ENCODE measurements at regions not wholly inside any gene's neighbourhood (a gene's known extent, or its start where the extent isn't known, plus 50 kb on each side); places are given as distances from the start of the nearest gene placed in this dataset.
"Not testable (repeated sequence)": the region's sequence is repeated elsewhere in the genome, so short reads cannot be mapped to it uniquely, and the experiment has no call there.

- Histone ChIP-seq H3K4me1 (ENCODE audit: insufficient read depth, insufficient read length) (no peaks in the 10 kb centered on the region), H3K9ac (ENCODE audit: insufficient read length, low read depth) (no peak overlapping the region), H3K9me3 (ENCODE audit: insufficient read depth, low read length) (peaks cover 12% of the 10 kb centered on the region; the same call in 1 of the 2 replicates), H3K27me3 (ENCODE audit: insufficient read depth, insufficient read length) (no peaks in the 10 kb centered on the region), H3K4me3 (ENCODE audit: insufficient read length, low read depth) (no peak overlapping the region), H3K36me3 (ENCODE audit: insufficient read depth, insufficient read length, low read length) (no peaks in the 10 kb centered on the region)
- no peak for DNase-seq (ENCODE audit: low read depth, low spot score)
- TF ChIP-seq SUZ12 (IDR thresholded peaks at IDR 0.05; ENCODE audit: extremely low read depth, insufficient read depth, insufficient read length) (no peak), ZNF274 (IDR thresholded peaks at IDR 0.05; ENCODE audit: low read depth, low read length) (no peak), YY1 (IDR thresholded peaks at IDR 0.05; ENCODE audit: insufficient read depth, insufficient read length) (no peak)
Measured at GRCh38 chr17:54324813-54325212, 502.1 kb downstream of the KIF2B start.

DNA sequence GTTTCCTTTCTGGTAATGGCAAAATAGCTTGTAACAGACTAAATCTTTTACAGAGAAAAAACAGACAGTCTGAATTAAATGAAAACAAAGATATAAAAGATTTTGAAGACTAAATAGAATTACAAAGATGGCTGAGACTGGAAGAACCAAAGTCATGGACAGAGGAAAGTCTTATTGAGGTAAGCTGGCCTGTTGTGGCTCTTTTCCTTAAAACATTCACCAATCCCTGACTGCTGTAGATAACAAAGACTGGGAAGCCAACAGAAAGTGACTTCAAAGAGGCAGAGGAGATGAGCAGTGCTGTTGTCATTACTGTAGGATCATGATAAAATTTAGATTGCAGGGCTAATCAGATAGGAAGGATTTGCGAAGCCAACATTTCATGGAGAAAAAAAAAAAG lies 517.0 kb downstream of the KIF2B start:
- DNase-seq (ENCODE audit: low read depth, low spot score), result no peak
- Histone ChIP-seq H3K4me1 (ENCODE audit: insufficient read depth, insufficient read length) (no peaks in the 10 kb centered on the region), H3K4me3 (ENCODE audit: insufficient read length, low read depth) (no peak overlapping the region), H3K36me3 (ENCODE audit: insufficient read depth, insufficient read length, low read length) (no peaks in the 10 kb centered on the region), H3K9me3 (ENCODE audit: insufficient read depth, low read length) (no peaks in the 10 kb centered on the region), H3K9ac (ENCODE audit: insufficient read length, low read depth) (no peak overlapping the region), H3K27me3 (ENCODE audit: insufficient read depth, insufficient read length) (no peaks in the 10 kb centered on the region)
- TF ChIP-seq SUZ12 (IDR thresholded peaks at IDR 0.05; ENCODE audit: extremely low read depth, insufficient read depth, insufficient read length), result no peak
- no peak for TF ChIP-seq YY1 (IDR thresholded peaks at IDR 0.05; ENCODE audit: insufficient read depth, insufficient read length)
- TF ChIP-seq ZNF274 (IDR thresholded peaks at IDR 0.05; ENCODE audit: low read depth, low read length), result no peak

DNA sequence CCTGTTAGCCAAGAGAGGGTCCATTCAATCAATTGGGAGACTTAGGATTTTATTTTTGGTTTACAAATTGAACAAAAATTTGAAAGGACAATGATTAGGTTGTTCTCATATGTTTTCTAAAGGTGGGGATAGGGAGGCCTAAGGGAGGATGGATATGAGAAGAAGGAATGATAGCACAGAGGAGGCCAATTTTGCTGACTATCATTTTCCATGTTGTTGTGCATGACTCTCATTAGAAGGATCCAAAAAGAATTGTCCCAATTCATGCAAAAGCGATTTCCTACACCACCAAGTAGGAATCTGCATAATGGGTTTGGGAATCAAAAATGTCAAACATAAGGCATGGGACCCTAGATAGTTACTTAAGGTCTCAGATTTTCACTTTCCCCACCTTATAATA lies 524.8 kb downstream of the KIF2B start:
- H3K27me3 ChIP-seq (ENCODE audit: insufficient read depth, insufficient read length), result no peaks in the 10 kb centered on the region
- no peak for TF ChIP-seq SUZ12 (IDR thresholded peaks at IDR 0.05; ENCODE audit: extremely low read depth, insufficient read depth, insufficient read length)
- TF ChIP-seq ZNF274 (IDR thresholded peaks at IDR 0.05; ENCODE audit: low read depth, low read length), result no peak
- H3K9ac ChIP-seq (ENCODE audit: insufficient read length, low read depth), result no peak overlapping the region
- no peak for DNase-seq (ENCODE audit: low read depth, low spot score)
- H3K4me1 ChIP-seq (ENCODE audit: insufficient read depth, insufficient read length), result no peaks in the 10 kb centered on the region
- H3K36me3 ChIP-seq (ENCODE audit: insufficient read depth, insufficient read length, low read length), result no peaks in the 10 kb centered on the region
- no peak overlapping the region for H3K4me3 ChIP-seq (ENCODE audit: insufficient read length, low read depth)
- H3K9me3 ChIP-seq (ENCODE audit: insufficient read depth, low read length), result peaks cover 21% of the 10 kb centered on the region; the same call in 1 of the 2 replicates

DNA sequence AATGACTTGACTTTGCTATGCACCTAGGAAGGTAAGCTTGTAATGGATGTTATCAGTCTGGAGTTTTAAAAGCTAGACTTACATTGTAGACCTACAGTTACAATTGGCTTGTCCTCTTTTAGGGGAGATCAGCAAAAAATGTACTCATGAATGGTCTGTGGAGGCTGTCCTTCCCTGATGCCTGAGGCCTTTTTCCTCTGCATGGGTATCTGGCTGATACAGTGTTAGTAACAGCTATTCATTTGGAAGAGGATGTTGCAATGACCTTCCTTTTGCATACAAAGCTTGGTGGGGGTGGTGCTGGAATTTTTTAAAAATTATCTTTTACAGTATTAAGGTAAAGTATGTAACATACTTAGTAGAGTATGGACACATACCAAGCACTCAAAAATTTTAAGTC lies 525.5 kb downstream of the KIF2B start:
- Histone ChIP-seq H3K4me3 (ENCODE audit: insufficient read length, low read depth) (no peak overlapping the region), H3K9me3 (ENCODE audit: insufficient read depth, low read length) (peaks cover 21% of the 10 kb centered on the region; the same call in 1 of the 2 replicates), H3K36me3 (ENCODE audit: insufficient read depth, insufficient read length, low read length) (no peaks in the 10 kb centered on the region), H3K27me3 (ENCODE audit: insufficient read depth, insufficient read length) (no peaks in the 10 kb centered on the region), H3K4me1 (ENCODE audit: insufficient read depth, insufficient read length) (no peaks in the 10 kb centered on the region), H3K9ac (ENCODE audit: insufficient read length, low read depth) (no peak overlapping the region)
- TF ChIP-seq SUZ12 (IDR thresholded peaks at IDR 0.05; ENCODE audit: extremely low read depth, insufficient read depth, insufficient read length) (no peak), YY1 (IDR thresholded peaks at IDR 0.05; ENCODE audit: insufficient read depth, insufficient read length) (no peak), ZNF274 (IDR thresholded peaks at IDR 0.05; ENCODE audit: low read depth, low read length) (no peak)
- DNase-seq (ENCODE audit: low read depth, low spot score), result no peak

GRCh38 chr17:54353789-54354525 lies 531.2 kb downstream of the KIF2B start:
- Histone ChIP-seq H3K27me3 (ENCODE audit: insufficient read depth, insufficient read length) (no peaks in the 10 kb centered on the region), H3K36me3 (ENCODE audit: insufficient read depth, insufficient read length, low read length) (no peaks in the 10 kb centered on the region), H3K4me3 (ENCODE audit: insufficient read length, low read depth) (no peak overlapping the region), H3K9me3 (ENCODE audit: insufficient read depth, low read length) (peaks cover 27% of the 10 kb centered on the region; the same call in 1 of the 2 replicates), H3K9ac (ENCODE audit: insufficient read length, low read depth) (no peak overlapping the region), H3K4me1 (ENCODE audit: insufficient read depth, insufficient read length) (no peaks in the 10 kb centered on the region)
- TF ChIP-seq SUZ12 (IDR thresholded peaks at IDR 0.05; ENCODE audit: extremely low read depth, insufficient read depth, insufficient read length) (no peak), ZNF274 (IDR thresholded peaks at IDR 0.05; ENCODE audit: low read depth, low read length) (no peak), YY1 (IDR thresholded peaks at IDR 0.05; ENCODE audit: insufficient read depth, insufficient read length) (no peak)
- DNase-seq (ENCODE audit: low read depth, low spot score), result no peak

DNA sequence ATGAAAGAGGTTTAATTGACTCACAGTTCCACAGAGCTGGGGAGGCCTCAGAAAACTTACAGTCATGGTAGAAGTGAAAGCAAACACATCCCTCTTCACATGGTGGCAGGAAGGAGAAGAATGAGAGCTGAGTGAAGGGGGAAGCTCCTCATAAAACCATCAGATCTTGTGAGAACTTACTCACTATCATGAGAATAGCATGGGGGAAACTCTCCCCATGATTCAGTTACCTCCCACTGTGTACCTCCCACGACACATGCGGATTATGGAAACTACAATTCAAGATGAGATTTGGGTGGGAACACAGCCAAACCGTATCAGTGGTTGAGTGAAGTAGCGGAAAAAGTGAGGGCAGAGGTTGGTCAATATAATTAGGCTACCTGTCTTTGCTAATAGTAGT lies 538.3 kb downstream of the KIF2B start:
- H3K4me1 ChIP-seq (ENCODE audit: insufficient read depth, insufficient read length); H3K4me3 ChIP-seq (ENCODE audit: insufficient read length, low read depth); H3K27me3 ChIP-seq (ENCODE audit: insufficient read depth, insufficient read length); H3K36me3 ChIP-seq (ENCODE audit: insufficient read depth, insufficient read length, low read length); H3K9ac ChIP-seq (ENCODE audit: insufficient read length, low read depth): not testable (repeated sequence)
- H3K9me3 ChIP-seq (ENCODE audit: insufficient read depth, low read length), result peaks cover 29% of the 10 kb centered on the region; the same call in 1 of the 2 replicates
- peak; percentile 5 for DNase-seq (ENCODE audit: low read depth, low spot score)

- Histone ChIP-seq H3K4me1 (ENCODE audit: insufficient read depth, insufficient read length) (no peaks in the 10 kb centered on the region), H3K9ac (ENCODE audit: insufficient read length, low read depth) (no peak overlapping the region), H3K36me3 (ENCODE audit: insufficient read depth, insufficient read length, low read length) (no peaks in the 10 kb centered on the region), H3K27me3 (ENCODE audit: insufficient read depth, insufficient read length) (no peaks in the 10 kb centered on the region), H3K4me3 (ENCODE audit: insufficient read length, low read depth) (no peak overlapping the region), H3K9me3 (ENCODE audit: insufficient read depth, low read length) (peaks cover 8% of the 10 kb centered on the region; the same call in 1 of the 2 replicates)
- DNase-seq (ENCODE audit: low read depth, low spot score), result no peak
- TF ChIP-seq ZNF274 (IDR thresholded peaks at IDR 0.05; ENCODE audit: low read depth, low read length) (no peak), YY1 (IDR thresholded peaks at IDR 0.05; ENCODE audit: insufficient read depth, insufficient read length) (no peak), SUZ12 (IDR thresholded peaks at IDR 0.05; ENCODE audit: extremely low read depth, insufficient read depth, insufficient read length) (no peak)
Measured at GRCh38 chr17:54368906-54369305, 531.7 kb upstream of the TOM1L1 start.
